GM10266 (cell line): ENCODE measurements at regions not wholly inside any gene's neighbourhood (a gene's known extent, or its start where the extent isn't known, plus 50 kb on each side); places are given as distances from the start of the nearest gene placed in this dataset.

Experiments
- DNase-seq: peaks from one replicate; pipeline ENCODE4 v3.0.0; 2012; ENCODE audit errors: extremely low spot score
- TF ChIP-seq, protein P1 (sequence below): IDR thresholded peaks from 2 replicates; pipeline ENCODE4 v1.5.1; 2012; ENCODE audit warnings: mild to moderate bottlenecking, low read depth; ENCODE audit not compliant: control insufficient read depth, insufficient read depth; ENCODE audit errors: missing control alignments

DNA sequence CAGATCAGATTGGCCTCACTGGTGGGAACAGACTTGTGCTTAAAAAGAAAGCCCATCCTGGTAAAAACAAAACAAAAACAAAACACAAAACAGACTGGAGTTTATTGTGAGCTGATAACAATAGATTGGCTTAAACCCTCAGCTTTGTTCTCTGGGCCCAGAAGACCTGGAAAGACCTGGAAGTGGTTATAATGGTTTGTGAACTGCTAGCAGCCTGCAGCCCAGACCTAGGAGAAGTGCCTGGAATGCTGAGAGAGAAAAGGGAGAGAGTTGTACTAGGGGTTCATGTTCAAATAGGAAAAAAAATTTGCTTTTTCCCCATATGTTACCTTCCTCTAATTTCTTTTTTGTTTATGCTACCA is 396.6 kb downstream of the DMAC1 start:
- TF ChIP-seq, protein P1, sequence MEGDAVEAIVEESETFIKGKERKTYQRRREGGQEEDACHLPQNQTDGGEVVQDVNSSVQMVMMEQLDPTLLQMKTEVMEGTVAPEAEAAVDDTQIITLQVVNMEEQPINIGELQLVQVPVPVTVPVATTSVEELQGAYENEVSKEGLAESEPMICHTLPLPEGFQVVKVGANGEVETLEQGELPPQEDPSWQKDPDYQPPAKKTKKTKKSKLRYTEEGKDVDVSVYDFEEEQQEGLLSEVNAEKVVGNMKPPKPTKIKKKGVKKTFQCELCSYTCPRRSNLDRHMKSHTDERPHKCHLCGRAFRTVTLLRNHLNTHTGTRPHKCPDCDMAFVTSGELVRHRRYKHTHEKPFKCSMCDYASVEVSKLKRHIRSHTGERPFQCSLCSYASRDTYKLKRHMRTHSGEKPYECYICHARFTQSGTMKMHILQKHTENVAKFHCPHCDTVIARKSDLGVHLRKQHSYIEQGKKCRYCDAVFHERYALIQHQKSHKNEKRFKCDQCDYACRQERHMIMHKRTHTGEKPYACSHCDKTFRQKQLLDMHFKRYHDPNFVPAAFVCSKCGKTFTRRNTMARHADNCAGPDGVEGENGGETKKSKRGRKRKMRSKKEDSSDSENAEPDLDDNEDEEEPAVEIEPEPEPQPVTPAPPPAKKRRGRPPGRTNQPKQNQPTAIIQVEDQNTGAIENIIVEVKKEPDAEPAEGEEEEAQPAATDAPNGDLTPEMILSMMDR: no peak

DNA sequence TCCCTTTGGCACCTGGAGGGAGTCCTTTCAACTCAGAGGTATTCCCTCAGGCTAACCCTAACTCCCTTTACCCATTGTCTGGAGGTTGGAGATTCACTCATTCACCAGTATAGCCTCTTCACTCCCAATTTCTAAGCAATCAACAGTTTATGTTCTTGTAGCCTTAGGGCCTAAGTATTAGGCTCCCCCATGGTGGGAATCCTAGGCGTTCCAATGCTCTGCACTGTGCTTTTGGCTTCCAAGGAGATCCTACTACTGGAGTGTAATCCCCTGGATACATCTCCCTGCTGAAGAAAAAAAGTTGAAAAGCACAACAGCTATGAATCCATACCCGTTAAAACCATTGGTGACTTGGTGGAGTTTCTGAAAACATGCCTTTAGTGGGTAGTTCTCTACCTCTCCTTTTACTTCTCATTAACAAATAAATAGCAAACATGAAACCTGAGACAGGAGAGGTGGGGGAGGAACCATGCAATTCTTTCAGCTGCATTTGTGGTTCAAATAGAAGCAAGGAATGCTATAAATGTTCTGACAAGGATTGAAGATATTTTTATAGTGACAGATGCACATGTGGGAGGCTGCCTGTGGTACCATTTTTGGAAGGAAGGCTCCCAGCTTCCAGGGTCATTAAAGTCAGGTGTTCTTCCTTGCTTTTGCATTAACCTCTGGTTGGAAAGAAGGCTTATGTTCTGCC is 397.1 kb downstream of the DMAC1 start:
- no peak for DNase-seq

More for the DNA sequence above, 396.6 kb downstream of the DMAC1 start:
- DNase-seq: no peak

GRCh38 chr9:7401116-7401515 is 398.5 kb downstream of the DMAC1 start:
- TF ChIP-seq, protein P1: no peak
- DNase-seq: no peak

More for the DNA sequence above, 397.1 kb downstream of the DMAC1 start:
- TF ChIP-seq, protein P1: no peak

- TF ChIP-seq, protein P1: no peak
- DNase-seq: no peak
Observed at GRCh38 chr9:7394002-7394774, 405.4 kb downstream of the DMAC1 start.

- TF ChIP-seq, protein P1: no peak
Observed at GRCh38 chr9:7392148-7392547, 407.4 kb downstream of the DMAC1 start.

DNA sequence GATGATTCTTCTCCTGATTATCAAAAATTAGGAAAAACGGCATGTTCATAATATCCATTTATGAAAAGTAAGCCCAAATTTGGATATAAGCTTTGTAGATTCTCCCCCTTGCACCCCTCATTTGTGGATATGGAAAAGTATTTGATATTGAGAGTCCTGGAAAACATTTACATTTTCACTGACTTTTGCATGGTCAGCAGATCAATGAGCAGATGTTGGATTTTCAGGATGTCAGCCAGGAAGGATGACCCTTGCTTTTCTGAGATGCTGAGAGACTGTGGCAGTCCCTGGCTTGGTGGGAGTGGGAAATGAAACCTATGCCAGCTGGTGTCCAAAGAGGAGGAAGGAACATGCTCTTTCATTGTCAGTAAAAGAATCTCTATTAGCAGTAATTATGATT is 410.8 kb downstream of the DMAC1 start:
- DNase-seq: no peak
- TF ChIP-seq, protein P1: no peak

More at GRCh38 chr9:7392148-7392547, 407.4 kb downstream of the DMAC1 start:
- DNase-seq: no peak

GRCh38 chr9:7387840-7388239 is 411.7 kb downstream of the DMAC1 start:
- TF ChIP-seq, protein P1: no peak
- no peak for DNase-seq
